BJ (cell line): ENCODE measurements at regions not wholly inside any gene's neighbourhood (a gene's known extent, or its start where the extent isn't known, plus 50 kb on each side); places are given as distances from the start of the nearest gene placed in this dataset.

Experiments
- CTCF ChIA-PET: fragments of 350-600 bp; formaldehyde crosslinking; extraction: SDS; loops from one replicate; lab custom pipeline; 2021; ENCODE audit warnings: antibody characterized with exemption, inconsistent platforms; lab: Yijun Ruan, JAX
- POLR2A ChIA-PET: fragments of 300-600 bp; sonication (Branson Sonifier 250); formaldehyde crosslinking; extraction: SDS; loops from one replicate; lab custom pipeline; 2021; ENCODE audit warnings: antibody characterized with exemption; lab: Charles Lee
- DNase-seq: peaks from one replicate; pipeline ENCODE4 v3.0.0-alpha.2; 2011; ENCODE audit warnings: low read depth
- H3K27me3 ChIP-seq: 2 replicates; pipeline ENCODE4 v1.6.0; 2011; ENCODE audit warnings: low read length; ENCODE audit not compliant: control insufficient read depth, insufficient read depth
- H3K36me3 ChIP-seq: 2 replicates; pipeline ENCODE4 v1.5.1; 2011; ENCODE audit warnings: low read length; ENCODE audit not compliant: control insufficient read depth, insufficient read depth
- H3K4me3 ChIP-seq: 2 replicates; pipeline ENCODE4 v1.5.1; 2011; ENCODE audit warnings: low read depth, mild to moderate bottlenecking, control low read depth, low read length
- TF ChIP-seq, protein P1 (sequence below): IDR thresholded peaks from 2 replicates; pipeline ENCODE4 v1.5.1; 2011; ENCODE audit warnings: low read depth, mild to moderate bottlenecking, control low read depth, inconsistent platforms, low read length, moderate library complexity; ENCODE audit not compliant: insufficient read depth

DNA sequence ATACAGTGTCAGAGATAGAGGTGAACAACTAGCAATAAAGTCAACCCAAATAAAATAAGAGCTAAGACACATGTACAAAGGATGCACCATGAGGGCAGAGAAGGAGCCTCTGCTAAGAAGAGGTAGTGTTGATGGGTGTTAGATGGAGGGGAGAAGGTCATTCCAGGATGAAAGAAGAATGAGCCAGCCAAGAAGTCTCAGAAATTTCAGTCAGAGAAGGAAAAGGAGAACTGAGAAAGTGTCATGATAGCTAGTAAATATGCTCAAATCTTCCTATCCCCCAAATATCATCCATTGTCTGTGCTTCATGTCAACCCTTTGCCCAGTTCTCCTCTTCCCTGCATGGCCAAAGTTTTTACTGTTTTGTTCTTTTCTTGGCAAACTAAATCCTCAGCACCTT, 225.2 kb upstream of the BTG1 start:
- CTCF ChIA-PET, result no interaction called here
- TF ChIP-seq, protein P1, sequence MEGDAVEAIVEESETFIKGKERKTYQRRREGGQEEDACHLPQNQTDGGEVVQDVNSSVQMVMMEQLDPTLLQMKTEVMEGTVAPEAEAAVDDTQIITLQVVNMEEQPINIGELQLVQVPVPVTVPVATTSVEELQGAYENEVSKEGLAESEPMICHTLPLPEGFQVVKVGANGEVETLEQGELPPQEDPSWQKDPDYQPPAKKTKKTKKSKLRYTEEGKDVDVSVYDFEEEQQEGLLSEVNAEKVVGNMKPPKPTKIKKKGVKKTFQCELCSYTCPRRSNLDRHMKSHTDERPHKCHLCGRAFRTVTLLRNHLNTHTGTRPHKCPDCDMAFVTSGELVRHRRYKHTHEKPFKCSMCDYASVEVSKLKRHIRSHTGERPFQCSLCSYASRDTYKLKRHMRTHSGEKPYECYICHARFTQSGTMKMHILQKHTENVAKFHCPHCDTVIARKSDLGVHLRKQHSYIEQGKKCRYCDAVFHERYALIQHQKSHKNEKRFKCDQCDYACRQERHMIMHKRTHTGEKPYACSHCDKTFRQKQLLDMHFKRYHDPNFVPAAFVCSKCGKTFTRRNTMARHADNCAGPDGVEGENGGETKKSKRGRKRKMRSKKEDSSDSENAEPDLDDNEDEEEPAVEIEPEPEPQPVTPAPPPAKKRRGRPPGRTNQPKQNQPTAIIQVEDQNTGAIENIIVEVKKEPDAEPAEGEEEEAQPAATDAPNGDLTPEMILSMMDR, result no peak
- Histone ChIP-seq H3K4me3 (no peak overlapping the region), H3K27me3 (no peaks in the 10 kb centered on the region), H3K36me3 (no peaks in the 10 kb centered on the region)
- DNase-seq, result no peak
- POLR2A ChIA-PET, result no interaction called here

DNA sequence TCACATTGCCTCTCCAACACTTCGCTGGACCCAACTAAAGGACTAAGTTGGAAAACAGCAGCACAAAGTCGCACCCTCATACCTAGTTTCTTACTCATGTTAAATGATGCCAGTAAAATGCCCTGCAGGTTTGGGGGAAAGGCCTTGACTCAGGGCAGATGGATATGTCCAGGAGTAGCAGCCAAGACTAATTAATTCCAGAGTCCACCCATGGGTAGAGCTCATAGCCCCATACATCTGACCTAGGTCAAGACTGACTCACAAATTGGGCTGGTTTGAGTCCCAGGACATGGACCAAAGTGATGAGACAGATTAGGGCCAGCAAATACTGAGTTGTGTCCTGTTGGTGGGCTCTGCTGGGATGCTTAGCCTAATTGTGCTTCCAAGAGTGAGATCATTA, 224.0 kb upstream of the BTG1 start:
- ChIA-PET POLR2A (no interaction called here), CTCF (interaction anchor here (1.0 to 1.3 kb wide), 3 partner anchors 10 to 45 kb away, joined by 3 to 4 read pairs (median 3); no protein-coding TSS in a partner anchor)
- Histone ChIP-seq H3K36me3 (no peaks in the 10 kb centered on the region), H3K27me3 (no peaks in the 10 kb centered on the region), H3K4me3 (no peak overlapping the region)
- TF ChIP-seq, protein P1, result no peak
- peak; percentile 75 for DNase-seq

DNA sequence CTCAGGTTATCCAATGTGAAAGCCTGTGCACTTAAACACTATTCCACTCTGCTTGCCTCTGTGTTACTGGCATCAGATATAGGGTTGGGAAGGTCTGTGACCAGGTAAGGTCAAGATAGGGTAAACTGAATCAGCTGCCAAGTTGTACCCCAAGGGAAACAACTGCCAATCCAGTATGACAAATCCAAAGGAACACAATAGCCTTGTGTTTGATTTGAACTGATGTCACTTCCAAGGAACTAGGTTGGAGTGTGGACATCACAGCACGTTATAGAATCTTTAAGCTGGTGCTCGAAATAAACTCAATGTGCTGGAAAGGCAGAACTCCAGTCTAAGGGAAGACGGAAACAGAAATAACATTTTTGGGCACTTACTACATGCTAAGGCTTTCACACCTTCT, 223.4 kb upstream of the BTG1 start:
- TF ChIP-seq, protein P1, result no peak
- CTCF ChIA-PET, result interaction anchor here (1.0 to 1.3 kb wide), 2 partner anchors 9 to 44 kb away, joined by 3 to 4 read pairs; no protein-coding TSS in a partner anchor
- Histone ChIP-seq H3K36me3 (no peaks in the 10 kb centered on the region), H3K4me3 (no peak overlapping the region), H3K27me3 (no peaks in the 10 kb centered on the region)
- DNase-seq, result no peak
- POLR2A ChIA-PET, result no interaction called here

DNA sequence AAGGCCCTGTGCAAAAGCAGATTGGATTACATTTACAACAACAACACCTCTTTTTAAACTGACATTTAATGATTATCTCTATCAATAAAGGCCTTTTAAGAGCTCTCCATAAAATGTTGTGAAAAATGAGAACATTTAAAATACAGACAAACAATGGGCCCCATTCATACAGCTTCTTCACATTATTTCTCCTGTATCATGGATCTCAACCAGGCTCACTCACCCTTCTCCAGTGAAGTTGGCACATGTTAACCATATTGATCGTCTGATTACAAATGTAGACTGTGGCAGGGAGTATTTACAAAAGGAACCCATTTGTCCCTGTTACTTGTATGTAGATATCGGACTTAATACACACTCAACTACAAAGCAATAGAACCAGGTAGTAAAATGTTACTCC, 220.2 kb upstream of the BTG1 start:
- TF ChIP-seq, protein P1, result no peak
- CTCF ChIA-PET, result no interaction called here
- POLR2A ChIA-PET, result no interaction called here
- H3K36me3 ChIP-seq, result no peaks in the 10 kb centered on the region
- no peak for DNase-seq
- no peak overlapping the region for H3K4me3 ChIP-seq
- H3K27me3 ChIP-seq, result no peaks in the 10 kb centered on the region

DNA sequence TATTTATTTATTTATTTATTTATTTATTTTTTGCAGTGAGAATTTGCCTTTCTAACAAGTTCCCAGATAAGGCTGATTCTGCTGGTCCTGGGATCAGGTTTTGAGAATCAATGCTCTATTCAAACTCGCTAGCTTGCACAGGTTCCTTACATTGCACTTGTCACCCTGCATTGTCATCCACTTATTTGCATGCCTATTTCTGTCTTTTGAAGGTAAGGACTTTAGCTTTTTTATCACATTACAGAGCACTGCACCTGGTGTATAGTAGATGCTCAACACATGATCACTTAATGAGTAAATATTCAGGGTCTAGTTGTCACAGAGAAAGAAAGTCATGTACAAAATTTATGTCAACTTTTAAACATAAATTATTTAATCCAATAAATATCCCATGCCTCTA, 219.7 kb upstream of the BTG1 start:
- no peak overlapping the region for H3K4me3 ChIP-seq
- H3K27me3 ChIP-seq, result no peaks in the 10 kb centered on the region
- H3K36me3 ChIP-seq, result no peaks in the 10 kb centered on the region
- TF ChIP-seq, protein P1, result no peak
- CTCF ChIA-PET, result no interaction called here
- POLR2A ChIA-PET, result no interaction called here
- no peak for DNase-seq
